WTC11 (cell line): ENCODE measurements at regions not wholly inside any gene's neighbourhood (a gene's known extent, or its start where the extent isn't known, plus 50 kb on each side); places are given as distances from the start of the nearest gene placed in this dataset.

ENCODE experiments used
- CREB1 ChIP-seq: sonication (generic); formaldehyde crosslinking; IDR thresholded peaks from 2 replicates; pipeline ENCODE4 v1.8.0; 2023; ENCODE audit warnings: mild to moderate bottlenecking, missing genetic modification reagents
- CTCF ChIP-seq: fragments of 200-600 bp; IDR thresholded peaks from 2 replicates; pipeline ENCODE4 v1.8.0; 2022; ENCODE audit warnings: antibody characterized with exemption
- ELF4 ChIP-seq: sonication (generic); formaldehyde crosslinking; IDR thresholded peaks from 2 replicates; pipeline ENCODE4 v1.8.1; 2022; ENCODE audit warnings: low read depth, mild to moderate bottlenecking, moderate library complexity, missing genetic modification reagents
- FOXP4 ChIP-seq: sonication (generic); formaldehyde crosslinking; IDR thresholded peaks from 2 replicates; pipeline ENCODE4 v1.8.0; 2022; ENCODE audit warnings: mild to moderate bottlenecking, missing genetic modification reagents
- HMGXB4 ChIP-seq: sonication (generic); formaldehyde crosslinking; IDR thresholded peaks from 2 replicates; pipeline ENCODE4 v1.8.1; 2023; ENCODE audit warnings: mild to moderate bottlenecking, moderate library complexity, missing genetic modification reagents
- USF2 ChIP-seq: sonication (generic); formaldehyde crosslinking; IDR thresholded peaks from 2 replicates; pipeline ENCODE4 v1.8.1; 2023; ENCODE audit warnings: mild to moderate bottlenecking, missing genetic modification reagents, moderate library complexity
- ZBTB43 ChIP-seq: sonication (generic); formaldehyde crosslinking; IDR thresholded peaks from 2 replicates; pipeline ENCODE4 v1.8.1; 2023; ENCODE audit warnings: mild to moderate bottlenecking, missing genetic modification reagents
- ZNF317 ChIP-seq: sonication (generic); formaldehyde crosslinking; IDR thresholded peaks from 2 replicates; pipeline ENCODE4 v1.8.1; 2023; ENCODE audit warnings: low read depth, mild to moderate bottlenecking, moderate library complexity, missing genetic modification reagents, borderline replicate concordance
- TF ChIP-seq, protein P1 (sequence below): fragments of 250-450 bp; sonication (Bioruptor Pico); conservative IDR thresholded peaks from 2 replicates; pipeline ENCODE4 v1.9.0; 2021; ENCODE audit warnings: mild to moderate bottlenecking
- TF ChIP-seq, protein P2 (sequence below): sonication (generic); formaldehyde crosslinking; IDR thresholded peaks from 2 replicates; pipeline ENCODE4 v1.8.1; 2022; ENCODE audit warnings: mild to moderate bottlenecking, moderate library complexity, missing genetic modification reagents

DNA sequence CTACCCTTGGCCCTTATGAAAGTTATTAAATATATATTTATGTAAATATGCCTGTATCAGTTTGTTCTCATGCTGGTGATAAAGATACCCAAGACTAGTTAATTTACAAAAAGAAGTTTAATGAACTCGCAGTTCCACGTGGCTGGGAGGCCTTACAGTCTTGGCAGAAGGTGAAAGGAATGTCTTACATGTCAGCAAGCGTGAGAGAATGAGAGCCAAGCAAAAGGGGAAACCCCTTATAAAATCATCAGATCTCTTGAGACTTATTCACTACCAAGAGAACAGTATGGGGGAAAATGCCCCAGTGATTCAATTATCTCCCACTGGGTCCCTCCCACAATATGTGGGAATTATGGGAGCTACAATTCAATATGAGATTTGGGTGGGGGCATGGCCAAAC, 506.0 kb upstream of the ATXN8OS start:
- TF ChIP-seq ELF4 (CRISPR knock-in tag): no peak
- no peak for TF ChIP-seq USF2 (CRISPR knock-in tag)
- no peak for TF ChIP-seq CTCF
- no peak for TF ChIP-seq HMGXB4 (CRISPR knock-in tag)
- TF ChIP-seq, protein P1, sequence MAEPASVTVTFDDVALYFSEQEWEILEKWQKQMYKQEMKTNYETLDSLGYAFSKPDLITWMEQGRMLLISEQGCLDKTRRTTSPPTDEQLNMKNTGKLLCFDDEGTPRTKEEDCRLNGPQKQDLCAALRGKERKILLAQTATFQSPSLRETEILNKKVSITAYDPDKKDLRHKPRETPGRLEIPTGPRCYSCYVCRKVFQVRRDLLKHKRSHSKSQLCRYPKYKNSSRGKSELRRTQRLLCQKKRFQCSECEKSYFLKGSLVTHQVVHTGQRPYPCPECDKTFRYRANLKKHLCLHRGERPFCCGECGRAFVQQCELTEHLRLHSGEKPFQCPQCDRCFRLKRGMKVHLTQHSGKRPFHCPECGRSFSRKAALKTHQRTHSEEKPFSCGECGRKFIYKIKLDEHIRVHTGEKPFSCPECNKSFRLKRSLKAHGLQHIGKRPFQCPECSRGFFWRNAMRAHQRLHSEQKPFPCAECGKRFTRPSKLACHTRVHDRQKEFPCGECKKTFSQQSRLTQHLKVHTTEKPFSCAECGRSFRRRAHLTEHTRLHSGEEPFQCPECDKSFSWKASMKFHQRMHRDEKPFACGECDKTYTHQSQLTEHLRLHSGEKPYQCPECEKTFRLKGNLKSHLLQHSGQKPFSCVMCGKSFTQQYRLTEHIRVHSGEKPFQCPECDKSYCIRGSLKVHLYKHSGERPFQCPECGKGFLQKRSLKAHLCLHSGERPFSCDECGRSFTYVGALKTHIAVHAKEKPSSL: no peak
- no peak for TF ChIP-seq CREB1 (CRISPR knock-in tag)
- TF ChIP-seq, protein P2, sequence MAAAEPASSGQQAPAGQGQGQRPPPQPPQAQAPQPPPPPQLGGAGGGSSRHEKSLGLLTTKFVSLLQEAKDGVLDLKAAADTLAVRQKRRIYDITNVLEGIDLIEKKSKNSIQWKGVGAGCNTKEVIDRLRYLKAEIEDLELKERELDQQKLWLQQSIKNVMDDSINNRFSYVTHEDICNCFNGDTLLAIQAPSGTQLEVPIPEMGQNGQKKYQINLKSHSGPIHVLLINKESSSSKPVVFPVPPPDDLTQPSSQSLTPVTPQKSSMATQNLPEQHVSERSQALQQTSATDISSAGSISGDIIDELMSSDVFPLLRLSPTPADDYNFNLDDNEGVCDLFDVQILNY (CRISPR knock-in tag): no peak
- no peak for TF ChIP-seq ZBTB43
- TF ChIP-seq FOXP4 (CRISPR knock-in tag): no peak
- TF ChIP-seq ZNF317: no peak
